Dendritic cell treated with granulocyte-macrophage colony-stimulating factor and Interleukin-4, amounts not matched to agents 40 ng/mL and 50 ng/mL, for 4 days (primary cell): ENCODE measurements at regions not wholly inside any gene's neighbourhood (a gene's known extent, or its start where the extent isn't known, plus 50 kb on each side); places are given as distances from the start of the nearest gene placed in this dataset.

Source experiments
- H3K27ac Mint-ChIP-seq: one replicate; pipeline ENCODE4 v1.8.0; 2022; ENCODE audit warnings: mild to moderate bottlenecking, mixed read lengths
- H3K27me3 Mint-ChIP-seq: one replicate; pipeline ENCODE4 v1.8.0; 2022; ENCODE audit warnings: mild to moderate bottlenecking, mixed read lengths
- H3K36me3 Mint-ChIP-seq: one replicate; pipeline ENCODE4 v1.8.0; 2022; ENCODE audit warnings: low read depth, mixed read lengths
- H3K4me1 Mint-ChIP-seq: one replicate; pipeline ENCODE4 v1.8.0; 2022; ENCODE audit warnings: low read depth, mixed read lengths
- H3K4me3 Mint-ChIP-seq: one replicate; pipeline ENCODE4 v1.8.0; 2022; ENCODE audit warnings: mild to moderate bottlenecking, moderate library complexity, mixed read lengths
- H3K9me3 Mint-ChIP-seq: one replicate; pipeline ENCODE4 v1.8.0; 2022; ENCODE audit warnings: mixed read lengths
- intact Hi-C: fragments of 100-400 bp; cut with micrococcal nuclease; formaldehyde crosslinking; loops from one replicate; pipeline ENCODE4 v1.15.0; 2022

- Mint-ChIP-seq H3K4me3 (no peak overlapping the region), H3K27ac (no peak overlapping the region), H3K9me3 (no peaks in the 10 kb centered on the region), H3K27me3 (no peaks in the 10 kb centered on the region), H3K36me3 (no peaks in the 10 kb centered on the region), H3K4me1 (no peaks in the 10 kb centered on the region)
- intact Hi-C loops = no loop called here
Observed at GRCh38 chr12:24240707-24241106, 291.2 kb upstream of the SOX5 start.

- intact Hi-C loops = no loop called here
- no peaks in the 10 kb centered on the region for H3K27me3 Mint-ChIP-seq
- H3K27ac Mint-ChIP-seq = no peak overlapping the region
- no peak overlapping the region for H3K4me3 Mint-ChIP-seq
- H3K4me1 Mint-ChIP-seq = no peaks in the 10 kb centered on the region
- H3K36me3 Mint-ChIP-seq = no peaks in the 10 kb centered on the region
- H3K9me3 Mint-ChIP-seq = no peaks in the 10 kb centered on the region
Observed at GRCh38 chr12:24233519-24234246, 284.2 kb upstream of the SOX5 start.

- intact Hi-C loops = no loop called here
- H3K4me1 Mint-ChIP-seq = peaks cover 7% of the 10 kb centered on the region
- H3K36me3 Mint-ChIP-seq = no peaks in the 10 kb centered on the region
- H3K27ac Mint-ChIP-seq = no peak overlapping the region
- H3K4me3 Mint-ChIP-seq = no peak overlapping the region
- no peaks in the 10 kb centered on the region for H3K27me3 Mint-ChIP-seq
- no peaks in the 10 kb centered on the region for H3K9me3 Mint-ChIP-seq
Observed at GRCh38 chr12:24232531-24232930, 283.1 kb upstream of the SOX5 start.

- Mint-ChIP-seq H3K4me3 (no peak overlapping the region), H3K27ac (no peak overlapping the region), H3K36me3 (no peaks in the 10 kb centered on the region), H3K9me3 (no peaks in the 10 kb centered on the region), H3K27me3 (no peaks in the 10 kb centered on the region), H3K4me1 (peaks cover 13% of the 10 kb centered on the region)
- intact Hi-C loops = no loop called here
Observed at GRCh38 chr12:24231298-24231697, 281.8 kb upstream of the SOX5 start.

DNA sequence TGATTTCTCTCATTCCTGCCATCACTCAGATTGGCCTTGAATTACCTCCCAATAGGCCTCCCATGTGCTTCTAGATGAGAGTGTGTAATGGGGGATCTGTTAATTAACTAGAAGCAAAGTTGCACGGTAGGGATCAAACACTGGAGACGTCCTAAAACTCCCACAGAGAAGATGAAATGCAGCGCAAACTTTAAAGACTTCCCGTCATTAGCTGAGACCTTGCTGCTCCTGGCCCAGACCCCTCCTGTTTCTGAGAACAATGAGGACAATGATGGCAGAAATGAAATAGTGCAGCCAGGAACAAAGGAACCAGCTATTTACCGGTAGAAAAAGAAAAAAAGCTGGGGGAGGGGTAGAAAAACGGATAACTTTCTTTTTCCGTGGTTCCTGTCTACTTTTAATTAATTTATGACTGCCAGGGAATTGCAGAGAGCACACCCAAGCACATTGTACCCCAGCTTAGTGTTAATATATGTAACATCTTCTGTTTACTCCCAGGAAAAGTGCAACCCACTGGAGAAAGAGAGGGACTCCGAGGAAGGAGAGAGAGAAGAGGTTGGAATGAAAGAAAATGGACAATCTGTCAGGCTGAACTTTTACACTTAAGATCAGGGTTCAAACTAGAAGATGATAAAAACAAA lies 280.7 kb upstream of the SOX5 start:
- no peaks in the 10 kb centered on the region for H3K9me3 Mint-ChIP-seq
- no peak overlapping the region for H3K4me3 Mint-ChIP-seq
- no peaks in the 10 kb centered on the region for H3K27me3 Mint-ChIP-seq
- H3K36me3 Mint-ChIP-seq = no peaks in the 10 kb centered on the region
- no peak overlapping the region for H3K27ac Mint-ChIP-seq
- intact Hi-C loops = no loop called here
- peaks cover 13% of the 10 kb centered on the region for H3K4me1 Mint-ChIP-seq

- H3K9me3 Mint-ChIP-seq = no peaks in the 10 kb centered on the region
- no peaks in the 10 kb centered on the region for H3K36me3 Mint-ChIP-seq
- peaks cover 13% of the 10 kb centered on the region for H3K4me1 Mint-ChIP-seq
- no peak overlapping the region for H3K27ac Mint-ChIP-seq
- H3K4me3 Mint-ChIP-seq = no peak overlapping the region
- intact Hi-C loops = no loop called here
- no peaks in the 10 kb centered on the region for H3K27me3 Mint-ChIP-seq
Observed at GRCh38 chr12:24229031-24229700, 279.7 kb upstream of the SOX5 start.

GRCh38 chr12:24228371-24228770 lies 278.9 kb upstream of the SOX5 start:
- Mint-ChIP-seq H3K4me1 (peaks cover 13% of the 10 kb centered on the region), H3K4me3 (no peak overlapping the region), H3K27ac (no peak overlapping the region), H3K36me3 (no peaks in the 10 kb centered on the region), H3K27me3 (no peaks in the 10 kb centered on the region), H3K9me3 (no peaks in the 10 kb centered on the region)
- intact Hi-C loops = no loop called here

GRCh38 chr12:24227551-24227950 lies 278.1 kb upstream of the SOX5 start:
- Mint-ChIP-seq H3K36me3 (no peaks in the 10 kb centered on the region), H3K27me3 (no peaks in the 10 kb centered on the region), H3K4me1 (peaks cover 13% of the 10 kb centered on the region), H3K27ac (no peak overlapping the region), H3K9me3 (no peaks in the 10 kb centered on the region), H3K4me3 (no peak overlapping the region)
- intact Hi-C loops = no loop called here

GRCh38 chr12:24226745-24227350 lies 277.4 kb upstream of the SOX5 start:
- Mint-ChIP-seq H3K27ac (no peak overlapping the region), H3K4me1 (peaks cover 13% of the 10 kb centered on the region), H3K4me3 (no peak overlapping the region), H3K9me3 (no peaks in the 10 kb centered on the region), H3K36me3 (no peaks in the 10 kb centered on the region), H3K27me3 (no peaks in the 10 kb centered on the region)
- intact Hi-C loops = no loop called here

DNA sequence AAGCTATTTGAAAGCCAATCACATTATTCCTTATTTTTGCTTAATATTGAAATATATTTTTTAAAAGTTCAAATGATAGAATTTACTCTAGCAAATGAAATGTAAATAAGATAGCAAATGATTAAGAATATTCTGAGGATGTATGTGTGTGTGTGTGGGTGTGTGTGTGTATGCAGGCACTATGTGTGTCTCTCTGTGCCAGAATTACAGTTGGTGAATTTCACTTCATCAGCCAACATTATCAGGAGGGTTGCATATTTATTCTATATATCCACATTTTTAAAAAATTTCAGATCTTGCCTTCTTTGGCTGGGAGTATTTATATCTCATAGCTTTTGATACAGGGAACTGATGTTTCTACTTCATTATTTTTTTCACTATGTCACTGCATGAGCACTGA lies 274.9 kb upstream of the SOX5 start:
- intact Hi-C loops = no loop called here
- H3K36me3 Mint-ChIP-seq = no peaks in the 10 kb centered on the region

GRCh38 chr12:24223926-24224325 lies 274.5 kb upstream of the SOX5 start:
- intact Hi-C loops = no loop called here
- H3K36me3 Mint-ChIP-seq = no peaks in the 10 kb centered on the region
- H3K4me1 Mint-ChIP-seq = peaks cover 13% of the 10 kb centered on the region
- no peak overlapping the region for H3K4me3 Mint-ChIP-seq
- no peak overlapping the region for H3K27ac Mint-ChIP-seq
- no peaks in the 10 kb centered on the region for H3K27me3 Mint-ChIP-seq
- H3K9me3 Mint-ChIP-seq = no peaks in the 10 kb centered on the region

More for the DNA sequence above, 274.9 kb upstream of the SOX5 start:
- Mint-ChIP-seq H3K27ac (no peak overlapping the region), H3K9me3 (no peaks in the 10 kb centered on the region), H3K27me3 (no peaks in the 10 kb centered on the region), H3K4me1 (peaks cover 13% of the 10 kb centered on the region), H3K4me3 (no peak overlapping the region)

DNA sequence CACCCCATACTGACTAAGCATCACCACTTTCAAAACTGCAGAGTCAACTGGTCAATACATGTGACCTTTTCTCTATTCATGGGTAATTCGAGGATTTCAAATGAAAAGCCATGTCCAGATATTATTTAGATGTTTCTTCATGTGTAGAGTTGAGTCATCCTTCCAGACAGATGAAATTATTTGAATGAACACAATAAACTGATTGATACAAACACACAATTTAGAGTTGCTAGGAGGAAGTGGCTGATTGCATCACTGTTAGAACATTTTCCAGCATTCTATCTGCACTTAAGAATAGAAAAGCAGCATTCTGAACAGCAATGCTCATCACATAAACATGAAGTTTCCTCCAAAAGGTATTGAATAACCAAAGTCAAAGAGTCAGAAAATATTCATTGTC lies 273.5 kb upstream of the SOX5 start:
- intact Hi-C loops = no loop called here
- Mint-ChIP-seq H3K9me3 (no peaks in the 10 kb centered on the region), H3K27ac (no peak overlapping the region), H3K4me3 (no peak overlapping the region), H3K36me3 (no peaks in the 10 kb centered on the region), H3K4me1 (peaks cover 11% of the 10 kb centered on the region), H3K27me3 (no peaks in the 10 kb centered on the region)

- Mint-ChIP-seq H3K36me3 (no peaks in the 10 kb centered on the region), H3K4me1 (no peaks in the 10 kb centered on the region), H3K27ac (no peak overlapping the region), H3K27me3 (no peaks in the 10 kb centered on the region), H3K9me3 (peaks cover 9% of the 10 kb centered on the region), H3K4me3 (no peak overlapping the region)
- intact Hi-C loops = no loop called here
Observed at GRCh38 chr12:24212496-24212895, 263.0 kb upstream of the SOX5 start.

DNA sequence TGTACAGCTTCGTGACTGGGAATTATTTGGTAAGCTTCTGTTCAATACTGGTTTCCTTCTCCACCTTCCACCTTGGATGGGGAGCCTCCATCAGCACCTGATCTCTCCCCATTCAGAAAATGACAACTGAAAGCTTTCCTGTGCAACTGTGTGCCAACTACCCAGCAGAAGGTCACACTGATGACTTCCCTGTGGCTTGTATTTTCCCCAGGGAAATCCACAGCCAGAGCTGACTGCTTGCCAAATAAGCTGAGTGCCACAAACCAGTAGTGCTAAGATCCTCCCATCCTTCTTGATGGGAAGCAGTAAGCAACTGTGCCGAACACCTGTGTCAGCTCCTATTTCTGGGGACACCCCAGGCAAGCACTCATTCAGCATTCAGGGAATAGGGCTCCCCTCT lies 257.2 kb upstream of the SOX5 start:
- Mint-ChIP-seq H3K9me3 (no peaks in the 10 kb centered on the region), H3K4me3 (no peak overlapping the region), H3K27ac (no peak overlapping the region), H3K27me3 (no peaks in the 10 kb centered on the region), H3K4me1 (no peaks in the 10 kb centered on the region), H3K36me3 (no peaks in the 10 kb centered on the region)
- intact Hi-C loops = no loop called here
